ENCODE measurements at regions not wholly inside any gene's neighbourhood (a gene's known extent, or its start where the extent isn't known, plus 50 kb on each side); places are given as distances from the start of the nearest gene placed in this dataset.

DNA sequence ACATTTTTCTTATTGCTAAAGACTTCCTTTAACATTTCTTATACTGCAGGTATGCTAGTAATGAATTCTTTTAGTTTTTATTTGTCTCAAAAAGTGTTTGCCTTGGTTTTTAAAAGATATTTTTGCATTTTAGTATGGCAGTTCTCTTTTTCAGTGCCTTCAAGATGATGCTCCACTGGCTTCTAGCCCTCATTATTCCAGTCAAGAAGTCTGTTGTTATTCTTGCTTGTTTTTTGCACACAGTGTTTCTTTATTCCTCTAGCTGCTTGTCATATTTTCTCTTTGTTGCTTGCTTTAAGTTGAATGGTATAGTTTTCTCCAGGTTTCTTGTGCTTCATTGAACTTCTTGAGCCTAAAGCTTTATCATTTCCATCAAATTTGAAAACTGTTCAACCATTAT lies 158.0 kb upstream of the SPHKAP start:
- TF ChIP-seq, protein P1, sequence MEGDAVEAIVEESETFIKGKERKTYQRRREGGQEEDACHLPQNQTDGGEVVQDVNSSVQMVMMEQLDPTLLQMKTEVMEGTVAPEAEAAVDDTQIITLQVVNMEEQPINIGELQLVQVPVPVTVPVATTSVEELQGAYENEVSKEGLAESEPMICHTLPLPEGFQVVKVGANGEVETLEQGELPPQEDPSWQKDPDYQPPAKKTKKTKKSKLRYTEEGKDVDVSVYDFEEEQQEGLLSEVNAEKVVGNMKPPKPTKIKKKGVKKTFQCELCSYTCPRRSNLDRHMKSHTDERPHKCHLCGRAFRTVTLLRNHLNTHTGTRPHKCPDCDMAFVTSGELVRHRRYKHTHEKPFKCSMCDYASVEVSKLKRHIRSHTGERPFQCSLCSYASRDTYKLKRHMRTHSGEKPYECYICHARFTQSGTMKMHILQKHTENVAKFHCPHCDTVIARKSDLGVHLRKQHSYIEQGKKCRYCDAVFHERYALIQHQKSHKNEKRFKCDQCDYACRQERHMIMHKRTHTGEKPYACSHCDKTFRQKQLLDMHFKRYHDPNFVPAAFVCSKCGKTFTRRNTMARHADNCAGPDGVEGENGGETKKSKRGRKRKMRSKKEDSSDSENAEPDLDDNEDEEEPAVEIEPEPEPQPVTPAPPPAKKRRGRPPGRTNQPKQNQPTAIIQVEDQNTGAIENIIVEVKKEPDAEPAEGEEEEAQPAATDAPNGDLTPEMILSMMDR (IDR thresholded peaks at IDR 0.05; ENCODE audit: low read depth, low read length) = no peak
- no peak for DNase-seq (ENCODE audit: extremely low read depth, low read depth)

DNA sequence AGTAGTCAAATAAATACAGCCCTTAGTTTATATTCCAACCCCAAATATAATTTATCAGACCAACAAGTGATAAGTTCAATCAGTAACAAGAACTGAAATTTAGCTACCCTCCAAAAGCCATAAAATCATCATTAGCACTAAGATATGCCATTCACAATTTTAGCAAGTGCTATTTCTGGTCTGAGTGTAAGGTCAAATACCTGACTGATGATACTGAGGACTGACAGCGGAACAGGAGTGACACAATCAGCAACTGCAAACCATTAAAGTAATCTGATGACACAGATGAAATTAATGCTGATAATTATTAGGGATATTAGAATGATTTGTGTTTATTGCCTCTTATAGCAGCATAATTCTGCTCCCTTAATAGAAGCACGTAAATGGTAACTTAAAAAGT lies 152.7 kb upstream of the SPHKAP start:
- TF ChIP-seq, protein P1 (IDR thresholded peaks at IDR 0.05; ENCODE audit: low read depth, low read length) = no peak
- DNase-seq (ENCODE audit: extremely low read depth, low read depth) = no peak

DNA sequence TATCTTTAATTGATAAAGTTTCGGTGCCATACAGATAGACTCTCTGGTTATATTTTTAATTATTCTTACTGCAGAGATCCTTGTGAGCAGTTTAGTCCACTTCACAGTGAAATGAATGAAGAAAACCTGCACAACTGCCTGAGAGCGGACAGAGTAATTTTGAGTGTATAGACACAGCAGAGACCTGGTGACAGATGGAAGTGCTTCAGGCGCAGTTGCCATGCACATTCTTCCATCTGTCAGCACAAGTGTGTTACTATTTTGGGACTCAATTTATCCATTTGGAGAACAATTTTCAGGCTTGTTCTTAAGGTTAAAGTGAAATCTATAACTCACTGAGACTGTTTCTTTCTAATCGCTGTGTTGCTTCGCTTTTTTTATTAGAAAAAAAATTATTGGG lies 147.8 kb upstream of the SPHKAP start:
- no peak for DNase-seq (ENCODE audit: extremely low read depth, low read depth)
- TF ChIP-seq, protein P1 (IDR thresholded peaks at IDR 0.05; ENCODE audit: low read depth, low read length) = no peak

DNA sequence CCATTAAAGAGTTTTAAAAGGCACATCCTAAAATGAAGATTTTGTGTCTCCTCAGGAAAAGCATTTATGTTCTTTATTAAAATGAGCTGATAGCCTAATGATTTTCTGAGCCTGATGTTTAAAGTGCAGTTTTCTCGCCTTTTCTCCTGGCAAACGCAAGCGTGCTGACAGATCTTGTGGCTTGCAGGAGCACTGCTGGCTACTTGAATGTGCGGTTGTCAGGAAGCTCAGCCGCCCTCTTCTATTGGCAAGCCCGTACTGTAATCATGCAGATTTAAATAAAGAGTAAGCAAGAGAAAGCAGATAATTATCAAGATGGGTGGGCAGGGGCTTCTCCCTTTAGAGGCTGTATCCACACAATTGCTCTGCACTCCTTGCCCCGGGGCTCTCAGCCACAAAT lies 139.5 kb upstream of the SPHKAP start:
- DNase-seq (ENCODE audit: extremely low read depth, low read depth) = no peak
- TF ChIP-seq, protein P1 (IDR thresholded peaks at IDR 0.05; ENCODE audit: low read depth, low read length) = no peak

DNA sequence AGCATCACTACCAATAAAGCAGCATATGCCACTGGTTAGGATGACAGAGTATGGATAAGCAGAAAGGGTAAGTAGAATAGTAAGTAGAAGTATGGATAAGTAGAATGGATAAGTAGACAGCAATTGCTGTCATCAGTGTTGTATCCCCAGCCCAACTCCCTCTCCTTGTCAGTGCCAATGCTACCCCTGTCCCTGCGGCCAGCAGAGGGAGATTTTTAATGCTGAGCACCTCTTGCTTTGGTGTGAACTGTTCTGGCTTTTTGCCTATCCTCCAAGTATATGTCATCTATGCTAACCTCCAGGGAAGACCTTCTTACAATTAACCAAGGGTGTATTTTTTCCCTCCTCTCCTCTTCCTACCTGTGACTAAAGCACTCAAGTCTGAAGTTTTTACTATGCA lies 136.7 kb upstream of the SPHKAP start:
- no peak for DNase-seq (ENCODE audit: extremely low read depth, low read depth)
- TF ChIP-seq, protein P1 (IDR thresholded peaks at IDR 0.05; ENCODE audit: low read depth, low read length) = peak; percentile 36

DNA sequence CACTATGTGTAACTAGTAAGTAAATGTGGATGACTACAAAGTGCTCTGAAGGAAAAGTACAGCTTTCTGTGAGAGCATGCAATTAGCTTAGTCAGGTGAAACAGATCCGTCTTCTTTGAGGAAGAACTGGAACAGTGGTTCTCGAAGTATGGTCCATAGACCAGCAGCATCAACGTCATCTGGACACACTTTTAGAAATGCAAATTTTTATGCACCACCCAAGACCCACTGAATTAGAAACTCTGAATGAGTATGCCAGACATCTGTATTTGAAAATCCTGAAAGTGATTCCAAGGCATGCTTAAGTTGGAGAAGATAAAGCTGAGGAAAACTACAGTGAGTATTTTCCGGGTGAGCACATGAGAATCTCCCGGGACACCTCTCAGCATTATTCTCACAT lies 130.7 kb upstream of the SPHKAP start:
- TF ChIP-seq, protein P1 (IDR thresholded peaks at IDR 0.05; ENCODE audit: low read depth, low read length) = no peak
- DNase-seq (ENCODE audit: extremely low read depth, low read depth) = no peak

DNA sequence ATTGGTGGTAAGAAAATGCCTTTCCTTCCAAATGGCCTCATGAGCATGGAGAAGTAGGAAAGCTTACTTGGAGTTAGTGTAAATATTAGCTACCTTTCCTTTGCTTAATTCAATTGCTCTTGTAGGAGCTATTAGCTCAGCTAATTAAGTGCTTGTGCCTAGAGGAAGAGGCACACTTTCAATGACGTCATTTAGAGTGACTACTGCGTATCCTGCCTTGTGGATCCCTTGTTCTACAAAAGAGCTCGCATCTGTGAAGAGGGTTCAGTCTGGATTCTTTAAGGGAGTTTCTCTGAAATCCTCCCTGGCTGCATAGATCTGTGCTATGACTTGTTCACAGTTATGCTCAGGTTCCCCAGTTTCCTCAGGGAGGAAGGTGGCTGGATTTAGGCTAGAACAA lies 122.5 kb upstream of the SPHKAP start:
- no peak for DNase-seq (ENCODE audit: extremely low read depth, low read depth)
- TF ChIP-seq, protein P1 (IDR thresholded peaks at IDR 0.05; ENCODE audit: low read depth, low read length) = no peak
